Kidney epithelial cell (primary cell): ENCODE measurements at regions not wholly inside any gene's neighbourhood (a gene's known extent, or its start where the extent isn't known, plus 50 kb on each side); places are given as distances from the start of the nearest gene placed in this dataset.

Source experiments
- DNase-seq: peaks from one replicate; pipeline ENCODE4 v3.0.0-alpha.2; 2010; ENCODE audit warnings: low read depth
- H3K27me3 ChIP-seq: 2 replicates; pipeline ENCODE4 v1.6.0; 2011; ENCODE audit warnings: low read length; ENCODE audit not compliant: control insufficient read depth, insufficient read depth
- H3K36me3 ChIP-seq: 2 replicates; pipeline ENCODE4 v1.5.1; 2011; ENCODE audit warnings: low read length; ENCODE audit not compliant: control insufficient read depth, insufficient read depth
- H3K4me3 ChIP-seq: 2 replicates; pipeline ENCODE4 v1.5.1; 2011; ENCODE audit warnings: low read depth, mild to moderate bottlenecking, control low read depth, low read length
- CTCF ChIP-seq: IDR thresholded peaks from 2 replicates; pipeline ENCODE4 v1.5.1; 2011; ENCODE audit warnings: mild to moderate bottlenecking, moderate library complexity, low read length, control low read depth, inconsistent platforms; ENCODE audit not compliant: insufficient read depth, poor library complexity, severe bottlenecking

- no peak overlapping the region for H3K4me3 ChIP-seq
These were observed 63.0 kb upstream of the DSC1 start for GRCh38 chr18:31225668-31226067.

DNA sequence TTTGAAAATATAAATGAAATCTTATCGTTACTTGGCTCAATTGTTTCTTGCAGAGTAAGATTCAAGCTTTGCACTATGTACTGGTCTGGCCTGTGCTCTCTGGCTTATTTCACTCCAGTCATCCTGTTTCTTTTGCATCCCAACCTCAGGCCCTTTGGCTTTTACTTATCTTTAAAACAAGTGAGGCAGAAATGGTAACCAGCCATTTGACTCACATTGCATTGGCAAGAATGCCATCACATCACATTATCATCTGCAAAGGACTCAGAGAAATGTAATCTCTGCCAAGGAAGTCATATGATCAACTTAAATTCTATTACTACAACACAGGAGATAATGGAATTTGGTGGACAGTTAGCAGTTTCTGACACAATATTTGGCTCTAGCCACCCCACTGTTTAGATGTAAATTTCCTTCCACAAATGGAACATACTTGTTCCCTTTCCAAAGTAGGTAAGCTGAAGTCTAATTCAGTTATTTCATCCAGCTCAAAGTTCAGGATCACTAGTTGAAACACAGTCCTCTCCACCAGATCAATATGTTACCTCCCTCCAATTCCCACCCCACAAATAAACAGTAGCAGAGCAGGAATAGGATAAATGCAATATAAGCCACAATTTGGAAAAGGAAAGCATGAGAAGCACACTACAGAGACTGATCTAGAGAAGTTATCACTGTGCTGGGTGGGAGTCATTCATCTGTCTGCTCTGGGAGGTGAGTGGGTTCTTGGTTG, 65.0 kb upstream of the DSC1 start:
- DNase-seq = no peak
- Histone ChIP-seq H3K36me3 (no peaks in the 10 kb centered on the region), H3K4me3 (no peak overlapping the region), H3K27me3 (no peaks in the 10 kb centered on the region)
- TF ChIP-seq CTCF = no peak

More at GRCh38 chr18:31225668-31226067, 63.0 kb upstream of the DSC1 start:
- H3K36me3 ChIP-seq = no peaks in the 10 kb centered on the region
- no peak for TF ChIP-seq CTCF
- DNase-seq = peak; percentile 67
- H3K27me3 ChIP-seq = no peaks in the 10 kb centered on the region

DNA sequence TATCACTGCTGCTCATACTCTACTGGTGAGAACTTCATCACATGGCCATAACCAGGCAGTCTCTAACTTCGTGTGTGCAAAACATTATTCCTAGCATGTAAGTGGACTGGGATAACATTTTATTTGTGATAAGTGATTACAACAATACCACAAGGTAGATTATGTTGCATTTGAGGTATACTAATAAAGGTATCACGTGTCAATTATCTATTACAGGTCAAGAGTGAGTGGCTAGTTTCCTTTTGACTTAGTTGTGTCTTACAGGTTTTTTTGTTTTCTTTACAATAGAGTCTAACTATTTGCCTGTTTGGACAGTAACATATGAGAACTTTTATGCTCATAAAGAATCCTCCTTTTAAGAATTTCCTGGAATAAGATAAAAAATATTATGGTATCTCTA, 67.2 kb upstream of the DSC1 start:
- no peaks in the 10 kb centered on the region for H3K36me3 ChIP-seq
- H3K27me3 ChIP-seq = no peaks in the 10 kb centered on the region
- no peak for TF ChIP-seq CTCF
- H3K4me3 ChIP-seq = no peak overlapping the region
- DNase-seq = no peak

GRCh38 chr18:31230495-31230894, 67.8 kb upstream of the DSC1 start:
- H3K27me3 ChIP-seq = no peaks in the 10 kb centered on the region
- H3K36me3 ChIP-seq = no peaks in the 10 kb centered on the region
- peak; percentile 84 for DNase-seq
- TF ChIP-seq CTCF = no peak
- no peak overlapping the region for H3K4me3 ChIP-seq

DNA sequence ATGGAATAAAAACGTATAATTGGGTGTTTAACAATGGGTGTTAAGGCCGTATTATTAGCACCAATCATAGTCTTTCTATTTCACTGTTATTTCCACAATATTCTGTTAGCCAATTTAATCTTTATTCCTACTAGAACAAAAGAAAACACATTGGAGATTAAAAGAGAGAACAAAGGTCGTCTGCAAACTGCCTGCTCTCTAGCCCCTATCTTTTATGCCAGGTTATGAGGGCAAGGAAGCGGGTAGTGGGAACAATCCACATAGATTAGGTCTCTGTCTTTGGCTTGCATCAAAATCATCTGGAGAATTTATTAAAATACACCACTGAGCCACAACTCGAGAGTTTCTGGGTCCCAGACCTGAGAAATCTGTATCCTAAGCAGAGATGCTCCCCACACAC, 69.4 kb upstream of the DSC1 start:
- Histone ChIP-seq H3K36me3 (no peaks in the 10 kb centered on the region), H3K27me3 (no peaks in the 10 kb centered on the region), H3K4me3 (no peak overlapping the region)
- DNase-seq = no peak
- TF ChIP-seq CTCF = no peak
